OCI-LY3 (cell line): ENCODE measurements at regions not wholly inside any gene's neighbourhood (a gene's known extent, or its start where the extent isn't known, plus 50 kb on each side); places are given as distances from the start of the nearest gene placed in this dataset.

ENCODE experiments used
- H2AFZ ChIP-seq: fragments of 200-600, 300-600 bp; shearing (Covaris generic); 2 replicates; pipeline ENCODE4 v1.6.0; 2014; ENCODE audit warnings: antibody characterized with exemption, low read depth, low read length
- H3K27ac ChIP-seq: fragments of 200-600, 300-600 bp; sonication (generic); 2 replicates; pipeline ENCODE4 v1.5.1; 2014; ENCODE audit warnings: mild to moderate bottlenecking, low read length, moderate library complexity, mixed read lengths
- H3K27me3 ChIP-seq: fragments of 200-600, 300-600 bp; sonication (generic); 2 replicates; pipeline ENCODE4 v1.6.1; 2014; ENCODE audit warnings: low read depth, low read length, mixed read lengths
- H3K36me3 ChIP-seq: fragments of 200-600, 300-600 bp; sonication (generic); replicated peaks from 2 replicates; pipeline ENCODE3; 2014; ENCODE audit warnings: low read depth, low read length, mixed read lengths
- H3K4me1 ChIP-seq: fragments of 300-600, 200-600 bp; sonication (generic); 2 replicates; pipeline ENCODE4 v1.6.1; 2014; ENCODE audit warnings: low read length, mixed read lengths
- H3K4me2 ChIP-seq: fragments of 200-600, 300-600 bp; sonication (generic); 2 replicates; pipeline ENCODE4 v1.6.1; 2014; ENCODE audit warnings: low read length, mixed read lengths
- H3K4me3 ChIP-seq: fragments of 300-600, 200-600 bp; sonication (generic); 2 replicates; pipeline ENCODE4 v1.5.1; 2014; ENCODE audit warnings: antibody characterized with exemption, mild to moderate bottlenecking, low read length, moderate library complexity
- H3K79me2 ChIP-seq: fragments of 300-600, 200-600 bp; shearing (Covaris generic); 2 replicates; pipeline ENCODE4 v1.6.1; 2014; ENCODE audit warnings: mild to moderate bottlenecking, low read length, mixed read lengths
- H3K9ac ChIP-seq: fragments of 300-600, 200-600 bp; shearing (Covaris generic); 2 replicates; pipeline ENCODE4 v1.6.0; 2014; ENCODE audit warnings: mild to moderate bottlenecking, low read length, moderate library complexity
- H3K9me3 ChIP-seq: fragments of 200-600, 300-600 bp; shearing (Covaris generic); 2 replicates; pipeline ENCODE4 v1.6.1; 2014; ENCODE audit warnings: low read length, mixed read lengths; ENCODE audit not compliant: insufficient read depth
- H4K20me1 ChIP-seq: fragments of 200-600, 300-600 bp; sonication (generic); 2 replicates; pipeline ENCODE4 v1.6.1; 2016; ENCODE audit warnings: low read length, mixed read lengths; ENCODE audit not compliant: insufficient read depth
- CTCF ChIP-seq: fragments of 200-600, 300-600 bp; sonication (generic); IDR thresholded peaks from 2 replicates; pipeline ENCODE4 v1.5.1; 2014; ENCODE audit warnings: antibody characterized with exemption, low read length, low read depth
- EZH2phosphoT487 ChIP-seq: fragments of 200-600 bp; shearing (Covaris generic); IDR thresholded peaks from 2 replicates; pipeline ENCODE4 v1.6.1; 2018; ENCODE audit warnings: antibody characterized with exemption, mixed run types, low read depth

GRCh38 chr2:16261071-16261470 is 320.7 kb downstream of the MYCN start:
- H3K4me2 ChIP-seq: no peak overlapping the region

GRCh38 chr2:16260041-16260830 is 319.9 kb downstream of the MYCN start:
- Histone ChIP-seq H3K79me2 (no peaks in the 10 kb centered on the region), H3K36me3 (no peaks in the 10 kb centered on the region), H3K27me3 (peaks cover 32% of the 10 kb centered on the region), H3K4me2 (no peak overlapping the region), H3K27ac (no peak overlapping the region), H3K4me1 (peaks cover 5% of the 10 kb centered on the region), H3K9me3 (no peaks in the 10 kb centered on the region), H3K9ac (no peak overlapping the region), H4K20me1 (no peaks in the 10 kb centered on the region), H3K4me3 (no peak overlapping the region), H2AFZ (no peak overlapping the region)
- TF ChIP-seq EZH2phosphoT487 (no peak), CTCF (no peak)

More at GRCh38 chr2:16261071-16261470, 320.7 kb downstream of the MYCN start:
- Histone ChIP-seq H3K4me1 (peaks cover 5% of the 10 kb centered on the region), H2AFZ (no peak overlapping the region), H3K36me3 (no peaks in the 10 kb centered on the region), H3K9ac (no peak overlapping the region), H3K27ac (no peak overlapping the region), H4K20me1 (no peaks in the 10 kb centered on the region), H3K79me2 (no peaks in the 10 kb centered on the region), H3K27me3 (peaks cover 27% of the 10 kb centered on the region), H3K9me3 (no peaks in the 10 kb centered on the region), H3K4me3 (no peak overlapping the region)
- TF ChIP-seq CTCF (no peak), EZH2phosphoT487 (no peak)

GRCh38 chr2:16259010-16259409 is 318.7 kb downstream of the MYCN start:
- Histone ChIP-seq H3K79me2 (no peaks in the 10 kb centered on the region), H3K4me3 (no peak overlapping the region), H3K27ac (no peak overlapping the region), H3K27me3 (peaks cover 32% of the 10 kb centered on the region), H2AFZ (no peak overlapping the region), H3K4me2 (no peak overlapping the region), H3K9me3 (no peaks in the 10 kb centered on the region), H4K20me1 (no peaks in the 10 kb centered on the region), H3K4me1 (peaks cover 5% of the 10 kb centered on the region), H3K36me3 (no peaks in the 10 kb centered on the region), H3K9ac (no peak overlapping the region)
- TF ChIP-seq EZH2phosphoT487: no peak
- no peak for TF ChIP-seq CTCF

- no peaks in the 10 kb centered on the region for H3K9me3 ChIP-seq
Observed at GRCh38 chr2:16258350-16258749, 318.0 kb downstream of the MYCN start.

More at GRCh38 chr2:16258350-16258749, 318.0 kb downstream of the MYCN start:
- H3K9ac ChIP-seq: no peak overlapping the region
- no peaks in the 10 kb centered on the region for H4K20me1 ChIP-seq
- peaks cover 36% of the 10 kb centered on the region for H3K27me3 ChIP-seq
- no peak overlapping the region for H3K27ac ChIP-seq
- no peak overlapping the region for H3K4me3 ChIP-seq
- TF ChIP-seq CTCF: no peak
- H3K4me2 ChIP-seq: no peak overlapping the region
- no peaks in the 10 kb centered on the region for H3K36me3 ChIP-seq
- H3K79me2 ChIP-seq: no peaks in the 10 kb centered on the region
- no peak overlapping the region for H2AFZ ChIP-seq
- H3K4me1 ChIP-seq: peaks cover 5% of the 10 kb centered on the region
